ENCODE measurements at regions not wholly inside any gene's neighbourhood (a gene's known extent, or its start where the extent isn't known, plus 50 kb on each side); places are given as distances from the start of the nearest gene placed in this dataset.
A peak's percentile ranks its signal among the peaks of the same experiment; 100 is the strongest.

GRCh38 chr2:18490901-18491300 is 69.6 kb downstream of the RDH14 start:
- H3K27me3 ChIP-seq (ENCODE audit: insufficient read depth, low read depth), result peaks cover 6% of the 10 kb centered on the region
- H3K36me3 ChIP-seq (ENCODE audit: low read depth), result no peaks in the 10 kb centered on the region
- no peaks in the 10 kb centered on the region for H3K9me2 ChIP-seq (ENCODE audit: insufficient read depth)
- H2AFZ ChIP-seq, result no peak overlapping the region
- no peak overlapping the region for H3K4me2 ChIP-seq
- intact Hi-C loops (cut with micrococcal nuclease; ENCODE audit: unreplicated experiment), result no loop called here
- no peaks in the 10 kb centered on the region for H3K4me1 ChIP-seq (replicated peaks; ENCODE audit: insufficient read depth)
- ChIA-PET POLR2A (ENCODE audit: unreplicated experiment) (no interaction called here), CTCF (no interaction called here)
- H3F3A ChIP-seq (ENCODE audit: insufficient read depth, low read depth), result no peaks in the 10 kb centered on the region
- no peaks in the 10 kb centered on the region for H3K79me2 ChIP-seq (ENCODE audit: low read depth)
- no peak overlapping the region for H3K27ac ChIP-seq
- no peak for DNase-seq
- no peak overlapping the region for H3K4me3 ChIP-seq
- TF ChIP-seq EZH2 (IDR thresholded peaks at IDR 0.05; ENCODE audit: low read depth) (no peak), CTCF (conservative IDR thresholded peaks at IDR 0.05) (no peak)
- BruUV-seq (replicated peaks), result no TSS peak
- no peaks in the 10 kb centered on the region for H3K9me3 ChIP-seq (ENCODE audit: insufficient read depth, low read depth)
- no peaks in the 10 kb centered on the region for H4K20me1 ChIP-seq (ENCODE audit: insufficient read depth)

GRCh38 chr2:18487106-18487913 is 73.1 kb downstream of the RDH14 start:
- CTCF ChIA-PET, result interaction anchor here (0.6 kb wide), 1 partner anchor 1544 kb away, joined by 7 read pairs; no protein-coding TSS in a partner anchor
- no peak for DNase-seq
- Histone ChIP-seq H3K4me2 (no peak overlapping the region), H3K4me1 (replicated peaks; ENCODE audit: insufficient read depth) (no peaks in the 10 kb centered on the region), H2AFZ (no peak overlapping the region), H3K36me3 (ENCODE audit: low read depth) (no peaks in the 10 kb centered on the region), H3K27ac (no peak overlapping the region), H4K20me1 (ENCODE audit: insufficient read depth) (no peaks in the 10 kb centered on the region), H3K4me3 (no peak overlapping the region), H3K27me3 (ENCODE audit: insufficient read depth, low read depth) (no peaks in the 10 kb centered on the region), H3K9me2 (ENCODE audit: insufficient read depth) (no peaks in the 10 kb centered on the region), H3F3A (ENCODE audit: insufficient read depth, low read depth) (no peaks in the 10 kb centered on the region), H3K79me2 (ENCODE audit: low read depth) (no peaks in the 10 kb centered on the region), H3K9me3 (ENCODE audit: insufficient read depth, low read depth) (no peaks in the 10 kb centered on the region)
- intact Hi-C loops (cut with micrococcal nuclease; ENCODE audit: unreplicated experiment), result no loop called here
- POLR2A ChIA-PET (ENCODE audit: unreplicated experiment), result no interaction called here
- no TSS peak for BruUV-seq (replicated peaks)
- TF ChIP-seq EZH2 (IDR thresholded peaks at IDR 0.05; ENCODE audit: low read depth) (no peak), CTCF (conservative IDR thresholded peaks at IDR 0.05) (no peak)

GRCh38 chr2:18484625-18485024 is 75.8 kb downstream of the RDH14 start:
- H3K79me2 ChIP-seq (ENCODE audit: low read depth), result no peaks in the 10 kb centered on the region
- no TSS peak for BruUV-seq (replicated peaks)
- no peaks in the 10 kb centered on the region for H3K27me3 ChIP-seq (ENCODE audit: insufficient read depth, low read depth)
- ChIA-PET CTCF (no interaction called here), POLR2A (ENCODE audit: unreplicated experiment) (no interaction called here)
- H3K4me3 ChIP-seq, result no peak overlapping the region
- no peak overlapping the region for H3K27ac ChIP-seq
- no peaks in the 10 kb centered on the region for H3K4me1 ChIP-seq (replicated peaks; ENCODE audit: insufficient read depth)
- peak in 1 of 2 experiments; percentile 51 for DNase-seq
- H3K9me2 ChIP-seq (ENCODE audit: insufficient read depth), result no peaks in the 10 kb centered on the region
- H3K36me3 ChIP-seq (ENCODE audit: low read depth), result no peaks in the 10 kb centered on the region
- no peak overlapping the region for H2AFZ ChIP-seq
- H3K9me3 ChIP-seq (ENCODE audit: insufficient read depth, low read depth), result no peaks in the 10 kb centered on the region
- intact Hi-C loops (cut with micrococcal nuclease; ENCODE audit: unreplicated experiment), result no loop called here
- no peak for TF ChIP-seq CTCF (conservative IDR thresholded peaks at IDR 0.05)
- TF ChIP-seq EZH2 (IDR thresholded peaks at IDR 0.05; ENCODE audit: low read depth), result no peak
- no peak overlapping the region for H3K4me2 ChIP-seq
- H4K20me1 ChIP-seq (ENCODE audit: insufficient read depth), result no peaks in the 10 kb centered on the region
- no peaks in the 10 kb centered on the region for H3F3A ChIP-seq (ENCODE audit: insufficient read depth, low read depth)

All from PC-9 (cell line).